MM.1S (cell line): ENCODE measurements at regions not wholly inside any gene's neighbourhood (a gene's known extent, or its start where the extent isn't known, plus 50 kb on each side); places are given as distances from the start of the nearest gene placed in this dataset.
A peak's percentile ranks its signal among the peaks of the same experiment; 100 is the strongest.

ENCODE experiments used
- DNase-seq: peaks from one replicate; pipeline ENCODE4 v3.0.0-alpha.2; 2015
- H2AFZ ChIP-seq: fragments of 300-600 bp; sonication (generic); 2 replicates; pipeline ENCODE4 v1.6.0; 2016; ENCODE audit warnings: antibody characterized with exemption, low read length
- H3F3A ChIP-seq: fragments of 300-600 bp; sonication (generic); 2 replicates; pipeline ENCODE4 v1.6.1; 2016; ENCODE audit warnings: mild to moderate bottlenecking, antibody characterized with exemption, low read length, moderate library complexity, mixed read lengths; ENCODE audit not compliant: insufficient read depth
- H3K27ac ChIP-seq: fragments of 300-600 bp; sonication (generic); 2 replicates; pipeline ENCODE4 v1.5.1; 2016; ENCODE audit warnings: mild to moderate bottlenecking, low read length
- H3K27me3 ChIP-seq: fragments of 300-600 bp; sonication (generic); replicated peaks from 2 replicates; pipeline ENCODE4 v1.6.0; 2016; ENCODE audit warnings: low read length; ENCODE audit not compliant: insufficient read depth
- H3K36me3 ChIP-seq: fragments of 300-600 bp; sonication (generic); replicated peaks from 2 replicates; pipeline ENCODE4 v1.6.1; 2016; ENCODE audit warnings: mild to moderate bottlenecking, low read length, mixed read lengths; ENCODE audit not compliant: insufficient read depth
- H3K4me1 ChIP-seq: fragments of 300-600 bp; sonication (generic); 2 replicates; pipeline ENCODE4 v1.6.1; 2016; ENCODE audit warnings: low read length, mixed read lengths
- H3K4me2 ChIP-seq: fragments of 300-600 bp; sonication (generic); 2 replicates; pipeline ENCODE4 v1.6.0; 2016; ENCODE audit warnings: low read depth, low read length
- H3K4me3 ChIP-seq: fragments of 300-600 bp; sonication (generic); 2 replicates; pipeline ENCODE4 v1.5.1; 2016; ENCODE audit warnings: low read length, mixed read lengths
- H3K79me2 ChIP-seq: fragments of 300-600 bp; sonication (generic); 2 replicates; pipeline ENCODE4 v1.6.1; 2016; ENCODE audit warnings: mixed run types, low read length, mixed read lengths
- H3K9ac ChIP-seq: fragments of 300-600 bp; sonication (generic); 2 replicates; pipeline ENCODE4 v1.6.1; 2016; ENCODE audit warnings: low read length, mixed read lengths
- H3K9me2 ChIP-seq: fragments of 300-600 bp; sonication (generic); replicated peaks from 2 replicates; pipeline ENCODE4 v1.6.1; 2016; ENCODE audit warnings: mild to moderate bottlenecking, low read length, mixed read lengths; ENCODE audit not compliant: insufficient read depth
- H3K9me3 ChIP-seq: fragments of 300-600 bp; sonication (generic); replicated peaks from 2 replicates; pipeline ENCODE4 v1.6.1; 2016; ENCODE audit warnings: mild to moderate bottlenecking, low read length, mixed read lengths; ENCODE audit not compliant: insufficient read depth
- H4K20me1 ChIP-seq: fragments of 300-600 bp; sonication (generic); 2 replicates; pipeline ENCODE4 v1.6.1; 2016; ENCODE audit warnings: mild to moderate bottlenecking, low read length, moderate library complexity, mixed read lengths; ENCODE audit not compliant: insufficient read depth
- EZH2 ChIP-seq: fragments of 300-600 bp; sonication (generic); optimal IDR thresholded peaks from 2 replicates; pipeline ENCODE3; 2017; ENCODE audit warnings: low read depth, mild to moderate bottlenecking, antibody characterized with exemption, low read length, mixed read lengths
- EZH2phosphoT487 ChIP-seq: fragments of 300-600 bp; sonication (generic); IDR thresholded peaks from 2 replicates; pipeline ENCODE4 v1.6.1; 2018; ENCODE audit warnings: antibody characterized with exemption, low read length
- TF ChIP-seq, protein P1 (sequence below): fragments of 300-600 bp; sonication (generic); IDR thresholded peaks from 2 replicates; pipeline ENCODE4 v1.5.1; 2016; ENCODE audit warnings: antibody characterized with exemption, low read length, mixed read lengths

DNA sequence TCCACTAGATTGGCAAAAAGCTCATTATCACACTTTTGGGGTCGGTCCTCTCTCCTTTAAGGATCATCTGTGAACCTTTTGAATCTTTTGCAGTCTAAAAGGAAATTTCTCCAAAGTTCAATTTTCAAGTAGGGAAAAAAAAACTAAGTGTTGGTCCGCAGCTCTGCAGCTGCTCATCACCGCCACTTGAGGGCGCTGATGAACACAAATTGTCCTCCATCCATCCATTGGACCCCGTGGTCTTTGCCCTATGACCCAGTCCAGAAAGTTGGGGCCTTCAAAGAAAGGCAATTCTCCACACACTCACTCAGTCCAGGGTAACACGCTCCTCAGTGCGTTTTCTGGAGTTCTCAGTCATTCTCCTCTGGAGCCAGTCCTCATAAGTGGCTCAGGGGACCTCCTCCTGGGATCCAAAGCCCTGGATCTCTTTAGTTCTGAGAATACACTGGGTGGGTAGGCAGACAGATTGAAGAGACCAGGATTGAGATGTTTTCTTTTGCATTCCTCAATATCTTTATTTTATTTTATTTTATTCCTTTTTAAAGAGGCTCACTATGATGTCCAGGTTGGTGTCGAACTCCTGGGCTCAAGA lies 63.6 kb upstream of the SLC28A3 start:
- Histone ChIP-seq H3F3A (no peaks in the 10 kb centered on the region), H3K4me1 (no peaks in the 10 kb centered on the region), H3K9ac (no peak overlapping the region), H3K27me3 (no peaks in the 10 kb centered on the region), H4K20me1 (no peaks in the 10 kb centered on the region), H3K9me3 (no peaks in the 10 kb centered on the region), H3K4me2 (no peak overlapping the region), H3K9me2 (no peaks in the 10 kb centered on the region), H3K36me3 (no peaks in the 10 kb centered on the region), H3K79me2 (no peaks in the 10 kb centered on the region), H3K4me3 (no peak overlapping the region), H2AFZ (no peak overlapping the region), H3K27ac (no peak overlapping the region)
- DNase-seq: no peak
- TF ChIP-seq, protein P1, sequence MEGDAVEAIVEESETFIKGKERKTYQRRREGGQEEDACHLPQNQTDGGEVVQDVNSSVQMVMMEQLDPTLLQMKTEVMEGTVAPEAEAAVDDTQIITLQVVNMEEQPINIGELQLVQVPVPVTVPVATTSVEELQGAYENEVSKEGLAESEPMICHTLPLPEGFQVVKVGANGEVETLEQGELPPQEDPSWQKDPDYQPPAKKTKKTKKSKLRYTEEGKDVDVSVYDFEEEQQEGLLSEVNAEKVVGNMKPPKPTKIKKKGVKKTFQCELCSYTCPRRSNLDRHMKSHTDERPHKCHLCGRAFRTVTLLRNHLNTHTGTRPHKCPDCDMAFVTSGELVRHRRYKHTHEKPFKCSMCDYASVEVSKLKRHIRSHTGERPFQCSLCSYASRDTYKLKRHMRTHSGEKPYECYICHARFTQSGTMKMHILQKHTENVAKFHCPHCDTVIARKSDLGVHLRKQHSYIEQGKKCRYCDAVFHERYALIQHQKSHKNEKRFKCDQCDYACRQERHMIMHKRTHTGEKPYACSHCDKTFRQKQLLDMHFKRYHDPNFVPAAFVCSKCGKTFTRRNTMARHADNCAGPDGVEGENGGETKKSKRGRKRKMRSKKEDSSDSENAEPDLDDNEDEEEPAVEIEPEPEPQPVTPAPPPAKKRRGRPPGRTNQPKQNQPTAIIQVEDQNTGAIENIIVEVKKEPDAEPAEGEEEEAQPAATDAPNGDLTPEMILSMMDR: peak; percentile 61
- TF ChIP-seq EZH2phosphoT487: no peak

DNA sequence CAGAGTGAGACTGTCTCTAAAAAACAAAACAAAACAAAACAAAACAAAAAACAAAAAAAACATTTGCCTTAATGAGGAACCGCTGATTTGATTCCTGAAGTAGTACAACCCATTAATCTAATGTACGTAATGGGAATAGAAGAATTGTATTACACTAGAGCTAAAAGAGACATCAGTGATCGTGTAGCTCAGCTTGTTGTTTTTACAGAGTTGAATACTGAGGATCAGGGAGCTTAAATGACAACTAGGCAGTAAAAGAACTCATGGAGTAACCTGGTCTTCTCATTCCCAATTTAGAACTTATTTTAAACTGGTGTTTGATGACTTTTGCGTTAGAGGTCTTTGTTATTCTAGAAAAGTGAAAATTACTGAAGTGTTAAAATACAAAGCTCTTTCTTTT lies 65.1 kb upstream of the SLC28A3 start:
- no peak for TF ChIP-seq EZH2phosphoT487
- TF ChIP-seq, protein P1: no peak
- DNase-seq: no peak
- Histone ChIP-seq H3F3A (no peaks in the 10 kb centered on the region), H3K4me3 (no peak overlapping the region), H3K4me2 (no peak overlapping the region), H3K27me3 (no peaks in the 10 kb centered on the region), H3K4me1 (no peaks in the 10 kb centered on the region), H2AFZ (no peak overlapping the region), H3K9me3 (no peaks in the 10 kb centered on the region), H3K79me2 (no peaks in the 10 kb centered on the region), H3K36me3 (no peaks in the 10 kb centered on the region), H3K27ac (no peak overlapping the region), H4K20me1 (no peaks in the 10 kb centered on the region), H3K9ac (no peak overlapping the region), H3K9me2 (no peaks in the 10 kb centered on the region)

DNA sequence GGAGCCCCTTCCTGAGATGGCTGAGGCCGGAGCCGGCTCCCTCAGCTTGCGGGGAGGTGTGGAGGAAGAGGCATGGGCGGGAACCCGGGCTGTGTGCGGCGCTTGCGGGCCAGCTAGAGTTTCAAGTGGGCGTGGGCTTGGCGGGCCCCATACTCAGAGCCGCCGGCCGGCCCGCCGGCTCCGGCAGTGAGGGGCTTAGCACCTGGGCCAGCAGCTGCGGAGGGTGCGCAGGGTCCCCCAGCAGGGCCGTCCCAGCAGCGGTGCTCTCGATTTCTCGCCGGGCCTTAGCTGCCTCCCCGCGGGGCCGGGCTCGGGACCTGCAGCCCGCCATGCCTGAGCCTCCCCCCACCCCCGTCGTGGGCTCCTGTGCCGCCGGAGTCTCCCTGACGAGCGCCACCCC lies 67.9 kb upstream of the SLC28A3 start:
- Histone ChIP-seq H3K9me2 (no peaks in the 10 kb centered on the region), H3K4me1 (no peaks in the 10 kb centered on the region), H3K4me2 (no peak overlapping the region), H3K79me2 (no peaks in the 10 kb centered on the region), H2AFZ (no peak overlapping the region), H3K36me3 (no peaks in the 10 kb centered on the region), H3K27me3 (no peaks in the 10 kb centered on the region), H3K9ac (no peak overlapping the region), H3F3A (no peaks in the 10 kb centered on the region), H3K4me3 (no peak overlapping the region), H3K9me3 (no peaks in the 10 kb centered on the region), H3K27ac (no peak overlapping the region), H4K20me1 (no peaks in the 10 kb centered on the region)
- no peak for DNase-seq
- TF ChIP-seq EZH2phosphoT487 (no peak), EZH2 (no peak)
- TF ChIP-seq, protein P1: no peak
